Hepatocyte (in vitro differentiated cells): ENCODE measurements at regions not wholly inside any gene's neighbourhood (a gene's known extent, or its start where the extent isn't known, plus 50 kb on each side); places are given as distances from the start of the nearest gene placed in this dataset.

Source experiments
- CTCF ChIP-seq: fragments of 200-600 bp; sonication (generic); IDR thresholded peaks from 2 replicates; pipeline ENCODE4 v1.5.1; 2016; ENCODE audit warnings: antibody characterized with exemption, mild to moderate bottlenecking; ENCODE audit not compliant: poor library complexity
- EZH2 ChIP-seq: fragments of 200-600 bp; sonication (generic); IDR thresholded peaks from 2 replicates; pipeline ENCODE4 v1.6.1; 2016; ENCODE audit warnings: antibody characterized with exemption, mild to moderate bottlenecking, borderline replicate concordance
- EZH2phosphoT487 ChIP-seq: fragments of 200-600 bp; sonication (generic); IDR thresholded peaks from one replicate; pipeline ENCODE4 v1.6.1; 2018; ENCODE audit warnings: antibody characterized with exemption, mild to moderate bottlenecking, low read depth, moderate library complexity; ENCODE audit not compliant: unreplicated experiment, severe bottlenecking

DNA sequence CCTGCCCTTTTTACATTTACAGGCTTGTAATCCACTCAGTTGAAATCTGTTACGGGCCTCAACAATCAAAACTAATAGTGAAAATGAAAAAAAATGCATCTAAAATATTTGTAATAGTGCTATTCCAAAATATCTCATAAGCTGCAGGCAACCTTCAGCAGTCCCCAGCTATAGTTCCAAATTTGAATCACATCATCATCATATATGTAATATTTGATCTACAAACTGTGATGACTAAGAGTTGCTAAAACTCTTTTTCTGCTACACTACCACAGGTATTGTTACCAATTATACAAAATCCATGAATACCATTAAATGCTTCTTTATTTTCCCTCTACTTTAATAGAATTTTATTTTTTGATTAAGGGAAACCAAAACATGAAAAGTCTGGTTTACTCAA is 121.4 kb upstream of the RFC3 start:
- TF ChIP-seq CTCF (no peak), EZH2 (no peak), EZH2phosphoT487 (no peak)
